ENCODE measurements at regions not wholly inside any gene's neighbourhood (a gene's known extent, or its start where the extent isn't known, plus 50 kb on each side); places are given as distances from the start of the nearest gene placed in this dataset.

DNA sequence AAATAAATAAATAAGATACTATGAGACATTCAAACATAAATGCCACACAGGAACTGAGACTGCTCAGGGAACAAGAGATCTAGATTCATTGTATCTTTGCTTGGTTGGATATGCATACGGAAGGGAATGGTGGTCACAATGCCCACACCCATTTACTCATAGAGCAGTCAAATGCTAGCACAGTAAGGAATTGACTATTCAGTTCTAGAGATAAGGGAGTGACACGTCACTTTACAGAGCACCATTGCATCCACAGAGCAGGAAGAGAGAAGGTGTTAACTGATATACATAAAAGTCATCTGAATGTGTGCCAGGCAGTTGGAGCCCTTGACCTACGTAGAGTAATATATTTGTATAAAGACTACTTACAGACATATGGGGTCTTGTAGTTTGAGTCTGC, 530.0 kb upstream of the NOVA1 start:
- DNase-seq: no peak

DNA sequence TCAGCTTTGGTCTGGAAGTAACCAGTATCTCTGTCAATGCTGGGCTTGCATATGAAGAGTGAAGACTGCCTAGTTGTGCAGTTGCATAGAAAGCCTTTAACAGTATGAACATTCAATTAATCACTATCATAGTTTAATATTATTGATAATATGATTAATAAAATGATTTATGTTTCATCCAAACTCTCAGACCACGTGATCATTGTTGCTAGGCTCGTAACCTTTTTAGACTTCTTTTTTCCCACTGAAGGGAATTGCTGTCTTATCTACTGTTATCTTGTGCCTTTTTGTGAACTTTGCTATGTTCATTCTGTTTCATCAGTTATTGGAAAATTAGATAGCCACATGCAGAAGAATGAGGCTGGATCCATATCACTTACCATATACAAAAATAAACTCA, 536.4 kb upstream of the NOVA1 start:
- DNase-seq: no peak

- DNase-seq: no peak
Measured at GRCh38 chr14:27145170-27145569, 547.3 kb upstream of the NOVA1 start.

DNA sequence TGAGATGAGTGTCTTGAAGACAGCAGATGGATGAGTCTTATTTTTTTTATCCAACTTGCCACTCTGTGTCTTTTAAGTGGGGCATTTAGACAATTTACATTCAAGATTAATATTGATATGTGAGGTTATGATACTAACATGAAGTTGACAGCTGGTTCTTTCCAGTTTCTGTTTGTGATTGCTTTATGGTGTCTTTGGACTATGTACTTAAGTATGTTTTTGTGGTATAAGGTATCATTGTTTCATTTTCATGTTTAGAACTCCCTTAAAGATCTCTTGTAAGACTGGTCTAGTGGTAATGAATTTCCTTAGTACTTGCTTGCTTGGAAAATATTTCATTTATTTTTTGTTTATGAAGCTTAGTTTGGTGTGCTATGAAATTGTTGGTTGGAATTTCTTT, 550.3 kb upstream of the NOVA1 start:
- DNase-seq: no peak

DNA sequence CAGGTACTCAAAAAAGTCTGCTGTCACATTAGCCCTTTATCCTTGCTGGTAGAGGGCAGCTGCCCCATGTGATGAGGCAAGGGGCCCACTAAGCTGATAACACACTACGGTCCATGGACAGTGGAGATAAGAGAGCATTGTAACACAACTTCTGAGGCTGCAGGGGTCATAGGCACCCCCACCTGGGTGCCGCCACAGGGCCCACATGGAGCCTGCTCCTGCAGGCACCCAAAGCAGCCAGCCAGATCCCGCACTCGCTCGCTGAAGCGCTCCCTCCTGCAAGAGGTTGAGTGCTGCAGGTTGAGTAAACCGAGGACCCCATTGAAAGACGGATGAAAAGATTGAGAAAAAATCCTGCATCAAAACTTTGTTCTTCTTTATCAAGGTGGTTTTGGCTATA, 566.3 kb upstream of the NOVA1 start:
- DNase-seq: no peak

DNA sequence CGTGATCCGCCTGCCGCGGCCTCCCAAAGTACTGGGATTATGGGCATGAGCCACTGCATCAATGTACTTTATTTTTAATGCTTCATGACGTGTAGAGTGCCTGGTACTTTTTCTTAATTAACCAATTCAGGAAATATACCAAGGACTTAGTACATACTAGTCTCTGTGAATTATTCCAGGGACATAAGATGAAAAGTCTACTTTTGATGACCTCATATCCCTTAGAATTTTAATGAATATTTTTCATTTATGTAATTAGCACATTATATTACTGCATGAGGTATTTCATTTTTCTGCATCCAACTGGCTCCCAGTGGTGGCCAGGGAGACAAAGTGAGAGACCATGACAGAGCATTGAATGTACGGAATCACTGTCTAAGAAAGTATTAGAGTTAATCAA, 577.7 kb upstream of the NOVA1 start:
- DNase-seq: no peak

- DNase-seq: no peak
Measured at GRCh38 chr14:27181333-27181732, 583.5 kb upstream of the NOVA1 start.

GRCh38 chr14:27184427-27184826, 586.6 kb upstream of the NOVA1 start:
- DNase-seq: no peak

DNA sequence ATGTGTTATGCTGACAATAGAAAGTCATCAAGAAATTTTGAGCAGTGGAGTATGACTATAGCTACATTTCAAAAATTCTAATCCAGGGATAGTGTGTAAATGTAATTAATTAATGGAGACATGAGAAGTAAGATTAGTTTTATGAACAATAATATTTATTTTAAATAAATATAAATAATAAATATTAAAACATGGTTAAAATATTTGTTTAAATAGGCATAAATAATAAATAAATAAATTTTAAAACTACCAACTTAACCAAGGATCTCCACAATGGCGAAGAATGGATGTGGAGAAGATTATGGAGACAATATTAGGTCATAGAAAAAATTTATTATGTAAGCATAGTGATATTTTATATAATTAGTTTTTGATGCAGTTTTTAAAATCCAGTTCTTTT, 588.2 kb upstream of the NOVA1 start:
- DNase-seq: no peak

- no peak for DNase-seq
Measured at GRCh38 chr14:27187136-27187535, 589.3 kb upstream of the NOVA1 start.

DNA sequence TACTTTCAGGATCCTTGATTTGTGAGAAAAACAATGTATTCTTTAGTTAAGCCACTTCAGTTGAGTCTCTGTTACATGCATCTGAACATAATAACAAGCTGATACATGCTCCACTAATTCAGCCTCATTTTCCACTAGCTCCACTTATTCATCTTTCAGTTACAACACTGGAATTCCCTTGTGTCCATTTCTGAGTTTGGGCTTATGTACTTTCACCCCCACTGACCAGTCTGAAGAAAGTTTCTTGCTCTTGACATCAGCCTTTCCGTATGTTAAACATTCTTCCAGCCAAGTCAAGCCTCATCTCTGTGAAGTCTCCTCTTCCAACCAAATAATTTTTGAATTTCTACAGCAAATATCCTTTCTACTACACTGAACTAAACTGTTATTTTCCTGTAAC, 592.5 kb upstream of the NOVA1 start:
- no peak for DNase-seq

GRCh38 chr14:27199272-27199671, 601.4 kb upstream of the NOVA1 start:
- DNase-seq: no peak

GRCh38 chr14:27205036-27205435, 607.2 kb upstream of the NOVA1 start:
- no peak for DNase-seq

- no peak for DNase-seq
Measured at GRCh38 chr14:27211741-27212140, 613.9 kb upstream of the NOVA1 start.

- no peak for DNase-seq
Measured at GRCh38 chr14:27222671-27223070, 624.8 kb upstream of the NOVA1 start.

GRCh38 chr14:27223906-27224305, 626.1 kb upstream of the NOVA1 start:
- DNase-seq: no peak

- DNase-seq: no peak
Measured at GRCh38 chr14:27228053-27228452, 630.2 kb upstream of the NOVA1 start.

- no peak for DNase-seq
Measured at GRCh38 chr14:27234331-27234730, 636.5 kb upstream of the NOVA1 start.

DNA sequence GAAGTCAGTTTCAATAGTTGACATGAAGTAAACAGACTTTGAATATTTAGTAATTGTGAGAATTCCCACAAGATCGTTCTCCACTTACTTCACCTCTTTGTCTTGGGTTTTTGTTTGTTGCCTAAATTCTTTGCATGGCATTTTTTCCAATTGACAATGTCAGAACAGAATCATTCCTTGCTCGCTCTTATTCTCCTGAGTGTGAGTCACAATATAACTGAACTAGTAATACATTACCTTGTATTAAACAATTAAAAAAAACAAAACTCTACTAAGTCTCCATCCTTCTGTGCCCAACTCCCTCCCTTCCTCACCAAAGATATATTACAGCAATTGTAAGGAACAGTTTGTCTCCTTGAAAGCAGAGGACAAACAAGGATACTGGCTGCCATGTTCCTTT, 638.8 kb upstream of the NOVA1 start:
- no peak for DNase-seq

GRCh38 chr14:27242874-27243273, 645.0 kb upstream of the NOVA1 start:
- DNase-seq: no peak

- no peak for DNase-seq
Measured at GRCh38 chr14:27243365-27243764, 645.5 kb upstream of the NOVA1 start.

GRCh38 chr14:27245947-27246346, 648.1 kb upstream of the NOVA1 start:
- DNase-seq: no peak

DNA sequence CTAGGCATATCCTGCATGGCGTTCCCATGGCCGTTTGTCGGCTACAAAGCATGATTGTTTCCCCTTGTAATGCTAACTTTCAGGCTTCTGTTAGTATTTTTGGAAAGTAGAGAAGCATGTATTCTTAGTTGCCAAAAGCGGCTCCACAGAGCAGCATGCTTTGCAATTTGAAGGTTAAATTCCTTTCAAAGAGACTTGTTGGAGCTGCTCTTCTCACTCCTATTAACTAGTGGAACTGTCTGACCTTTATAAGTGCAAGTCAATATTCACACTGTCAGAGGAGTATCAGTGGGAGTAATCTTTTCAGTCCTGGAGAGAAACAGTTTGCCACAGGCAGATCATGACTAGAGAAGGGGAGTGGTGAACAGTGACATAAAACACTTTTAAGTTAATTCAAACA, 656.1 kb upstream of the NOVA1 start:
- DNase-seq: no peak

DNA sequence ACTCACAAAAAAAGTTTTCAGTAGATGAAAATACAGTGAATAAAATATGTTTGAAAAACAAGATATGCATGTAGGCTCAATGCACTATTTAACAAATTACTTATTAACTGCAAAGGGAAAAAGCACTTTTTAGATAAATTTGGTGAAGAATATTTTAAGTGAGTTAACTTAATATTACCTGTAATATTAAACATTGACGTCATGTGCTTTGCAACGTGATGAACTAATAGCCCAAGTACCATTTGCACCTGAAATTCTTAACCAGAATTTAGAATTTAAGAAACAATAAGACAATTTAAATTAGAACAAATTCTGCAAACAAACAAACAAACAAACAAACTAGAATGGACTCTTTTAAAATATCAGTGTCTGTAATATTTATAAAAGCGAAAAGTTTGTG, 659.0 kb upstream of the NOVA1 start:
- no peak for DNase-seq

DNA sequence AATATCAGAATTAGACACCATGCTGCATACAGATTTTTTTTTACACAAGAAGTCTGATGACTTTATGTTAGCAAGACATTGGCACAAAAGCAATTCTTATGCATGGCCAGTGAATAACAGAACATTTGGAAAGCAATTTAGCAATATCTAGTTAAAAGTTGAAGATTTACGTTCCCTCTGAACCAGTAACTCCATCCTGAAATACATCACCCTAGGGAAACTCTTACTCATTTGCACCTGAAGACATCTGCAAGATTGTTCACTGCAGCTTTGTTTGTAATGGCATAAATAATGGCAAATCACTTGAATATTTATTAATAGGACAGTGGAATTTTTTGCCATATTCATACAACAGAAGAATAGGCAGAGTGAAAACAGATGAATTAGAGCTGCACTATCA, 670.0 kb upstream of the NOVA1 start:
- no peak for DNase-seq

GRCh38 chr14:27270716-27271115, 672.9 kb upstream of the NOVA1 start:
- DNase-seq: no peak
